Spleen (tissue), 7 donors: ENCODE measurements at regions not wholly inside any gene's neighbourhood (a gene's known extent, or its start where the extent isn't known, plus 50 kb on each side); places are given as distances from the start of the nearest gene placed in this dataset.
"Not testable (repeated sequence)": the region's sequence is repeated elsewhere in the genome, so short reads cannot be mapped to it uniquely, and the experiment has no call there.

Experiments used
- CTCF ChIP-seq, 11 experiments: fragments of 200-600 bp in 7 of 11; fragments of 450-650 bp in 4 of 11; sonication (generic) in 4 of 11; IDR thresholded peaks in 8 of 11; conservative IDR thresholded peaks in 3 of 11; 1 replicate in 7 of 11; 2 replicates in 4 of 11; pipeline versions ENCODE4 v1.4.0 to v1.8.0; 2016 to 2021; ENCODE audit warnings: antibody characterized with exemption in 11 of 11, inconsistent platforms in 4 of 11, mild to moderate bottlenecking in 1 of 11
- POLR2A ChIP-seq, 3 donors: fragments of 450-650 bp; IDR thresholded peaks; one replicate each; pipeline ENCODE4 v1.5.1; 2017; ENCODE audit warnings: antibody characterized with exemption in 3 of 3, mild to moderate bottlenecking in 1 of 3
- POLR2AphosphoS5 ChIP-seq, 3 donors: sonication (generic); formaldehyde crosslinking; IDR thresholded peaks; one replicate each; pipeline ENCODE4 v1.5.1; 2017; ENCODE audit warnings: antibody characterized with exemption in 3 of 3
- donor health status: DM: no; HTN: no; CAD: no; lungs with moderate emphysema.
- donor health status: DM: no; HTN: no; CAD: no.
- donor health status: DM: no; HTN: no; CAD: no.

- not testable (repeated sequence) for TF ChIP-seq CTCF (IDR thresholded peaks at IDR 0.05 in 8 of 11, conservative IDR thresholded peaks at IDR 0.05 in 3 of 11); POLR2A (IDR thresholded peaks at IDR 0.05); POLR2AphosphoS5 (IDR thresholded peaks at IDR 0.05)
Measured at GRCh38 chr9:64920147-64920546, 364.9 kb downstream of the FOXD4L5 start.
